SK-N-SH (cell line): ENCODE measurements at regions not wholly inside any gene's neighbourhood (a gene's known extent, or its start where the extent isn't known, plus 50 kb on each side); places are given as distances from the start of the nearest gene placed in this dataset.

Experiments used
- CTCF ChIA-PET: fragments of 300-600, 350-600 bp; formaldehyde crosslinking; extraction: SDS; loops from one replicate; lab custom pipeline; 2021; lab: Yijun Ruan, JAX
- POLR2A ChIA-PET: fragments of 350-600 bp; sonication (Branson Sonifier 250); formaldehyde crosslinking; extraction: SDS; loops from one replicate; lab custom pipeline; 2020; ENCODE audit warnings: antibody characterized with exemption, inconsistent platforms; lab: Yijun Ruan, JAX
- DNase-seq: peaks from one replicate; pipeline ENCODE4 v3.0.0; 2012
- H2AFZ ChIP-seq: fragments of 200-600 bp; sonication (generic); 2 replicates; pipeline ENCODE4 v1.8.1; 2016; ENCODE audit warnings: antibody characterized with exemption, mild to moderate bottlenecking, low read depth
- H3F3A ChIP-seq: fragments of 200-600 bp; sonication (generic); replicated peaks from 2 replicates; pipeline ENCODE3; 2016; ENCODE audit warnings: antibody characterized with exemption, mild to moderate bottlenecking; ENCODE audit not compliant: insufficient read depth
- H3K27ac ChIP-seq, 2 experiments: fragments of 200-500 bp in 1 of 2; fragments of 200-600 bp in 1 of 2; sonication (Bioruptor generic) in 1 of 2; sonication (generic), shearing (Covaris generic) in 1 of 2; 2 replicates each; pipeline versions ENCODE4 v1.5.1 to v1.6.1; 2014 to 2016; ENCODE audit warnings: low read depth in 2 of 2, inconsistent platforms in 1 of 2, low read length in 1 of 2, mild to moderate bottlenecking in 1 of 2, mixed read lengths in 1 of 2
- H3K27me3 ChIP-seq: fragments of 200-600 bp; sonication (generic), shearing (Covaris generic); 2 replicates; pipeline ENCODE4 v1.6.1; 2016; ENCODE audit warnings: mixed run types; ENCODE audit not compliant: insufficient read depth
- H3K36me3 ChIP-seq, 2 experiments: fragments of 200-500 bp in 1 of 2; fragments of 200-600 bp in 1 of 2; sonication (Bioruptor generic) in 1 of 2; sonication (generic) in 1 of 2; replicated peaks in 1 of 2; 2 replicates each; pipeline versions ENCODE3 to v1.5.1; 2014 to 2016; ENCODE audit warnings: low read length in 1 of 2, mild to moderate bottlenecking in 1 of 2; ENCODE audit not compliant: insufficient read depth in 2 of 2, control insufficient read depth in 1 of 2
- H3K4me1 ChIP-seq, 2 experiments: fragments of 200-500 bp in 1 of 2; fragments of 200-600 bp in 1 of 2; sonication (Bioruptor generic) in 1 of 2; sonication (generic), shearing (Covaris generic) in 1 of 2; 2 replicates each; pipeline versions ENCODE4 v1.5.1 to v1.6.1; 2014 to 2016; ENCODE audit warnings: low read depth in 1 of 2, low read length in 1 of 2, mixed run types in 1 of 2; ENCODE audit not compliant: insufficient read depth in 2 of 2, control insufficient read depth in 1 of 2
- H3K4me2 ChIP-seq: fragments of 200-600 bp; sonication (generic), shearing (Covaris generic); 2 replicates; pipeline ENCODE4 v1.6.1; 2017; ENCODE audit warnings: mixed run types
- H3K4me3 ChIP-seq, 2 experiments: fragments of 200-500 bp in 1 of 2; fragments of 200-600 bp in 1 of 2; sonication (Bioruptor generic) in 1 of 2; sonication (generic), shearing (Covaris generic) in 1 of 2; 2 replicates each; pipeline versions ENCODE4 v1.5.1 to v1.8.1; 2014 to 2016; ENCODE audit warnings: low read depth in 2 of 2, inconsistent platforms in 1 of 2, low read length in 1 of 2, mild to moderate bottlenecking in 1 of 2, mixed read lengths in 1 of 2, moderate library complexity in 1 of 2
- H3K79me2 ChIP-seq: fragments of 200-600 bp; sonication (generic); 2 replicates; pipeline ENCODE4 v1.8.1; 2017; ENCODE audit warnings: mild to moderate bottlenecking; ENCODE audit not compliant: insufficient read depth
- H3K9ac ChIP-seq: fragments of 200-600 bp; sonication (generic); 2 replicates; pipeline ENCODE4 v1.6.1; 2017; ENCODE audit warnings: mixed run types
- H3K9me2 ChIP-seq: fragments of 200-600 bp; sonication (generic); 2 replicates; pipeline ENCODE4 v1.6.1; 2017; ENCODE audit warnings: mixed run types
- H3K9me3 ChIP-seq: fragments of 200-600 bp; sonication (generic); 2 replicates; pipeline ENCODE4 v1.6.1; 2017; ENCODE audit warnings: mixed run types, mild to moderate bottlenecking, moderate library complexity
- H4K20me1 ChIP-seq: fragments of 200-600 bp; sonication (generic); 2 replicates; pipeline ENCODE4 v1.6.1; 2017; ENCODE audit warnings: mild to moderate bottlenecking, mixed run types; ENCODE audit not compliant: insufficient read depth
- CHD2 ChIP-seq: fragments of 150-350 bp; IDR thresholded peaks from 2 replicates; pipeline ENCODE4 v1.6.1; 2018; ENCODE audit warnings: low read length; ENCODE audit not compliant: partially characterized antibody
- ELF1 ChIP-seq: IDR thresholded peaks from 2 replicates; pipeline ENCODE4 v1.4.0; 2012
- EZH2phosphoT487 ChIP-seq: fragments of 200-600 bp; sonication (generic); IDR thresholded peaks from 2 replicates; pipeline ENCODE4 v1.6.1; 2017; ENCODE audit warnings: low read depth, mixed run types, mild to moderate bottlenecking, antibody characterized with exemption, moderate library complexity, borderline replicate concordance
- FOSL2 ChIP-seq: IDR thresholded peaks from 2 replicates; pipeline ENCODE4 v1.4.0; 2012; ENCODE audit warnings: low read depth, mild to moderate bottlenecking, moderate library complexity, borderline replicate concordance
- GATA2 ChIP-seq: sonication (generic); formaldehyde crosslinking; IDR thresholded peaks from 2 replicates; pipeline ENCODE4 v1.5.0; 2020; ENCODE audit warnings: mild to moderate bottlenecking, missing genetic modification reagents
- JUND ChIP-seq: IDR thresholded peaks from 2 replicates; pipeline ENCODE4 v1.4.0; 2012
- MEF2A ChIP-seq: IDR thresholded peaks from 2 replicates; pipeline ENCODE4 v1.4.0; 2012; ENCODE audit warnings: low read depth, borderline replicate concordance
- MXI1 ChIP-seq: IDR thresholded peaks from 2 replicates; pipeline ENCODE4 v1.6.1; 2012; ENCODE audit warnings: mild to moderate bottlenecking, low read depth, low read length, improper control_type of control experiment
- NRF1 ChIP-seq: IDR thresholded peaks from 2 replicates; pipeline ENCODE4 v1.6.1; 2012; ENCODE audit warnings: low read depth, mild to moderate bottlenecking, low read length
- RCOR1 ChIP-seq: fragments of 150-350 bp; IDR thresholded peaks from 2 replicates; pipeline ENCODE4 v1.6.1; 2017; ENCODE audit warnings: antibody characterized with exemption, low read length
- RFX5 ChIP-seq: IDR thresholded peaks from 2 replicates; pipeline ENCODE4 v1.6.1; 2012; ENCODE audit warnings: mild to moderate bottlenecking, improper control_type of control experiment, low read length
- SMC3 ChIP-seq: IDR thresholded peaks from 2 replicates; pipeline ENCODE4 v1.6.1; 2012; ENCODE audit warnings: low read depth, low read length, improper control_type of control experiment
- TCF12 ChIP-seq: IDR thresholded peaks from 2 replicates; pipeline ENCODE4 v1.4.0; 2012
- WGBS: methylation state at CpG from one replicate; pipeline ENCODE4 v1.1.6; 2017; ENCODE audit warnings: low lambda C conversion rate; 5-methylcytosine and 5-hydroxymethylcytosine counted together
- TF ChIP-seq, protein P1 (sequence below): fragments of 200-600 bp; sonication (generic); IDR thresholded peaks from 2 replicates; pipeline ENCODE4 v1.6.1; 2017; ENCODE audit warnings: antibody characterized with exemption, mild to moderate bottlenecking, moderate library complexity
- TF ChIP-seq, protein P2 (sequence below): IDR thresholded peaks from 2 replicates; pipeline ENCODE4 v1.6.1; 2012; ENCODE audit warnings: mild to moderate bottlenecking, low read depth, low read length, moderate library complexity
- TF ChIP-seq, protein P3 (sequence below): fragments of 150-350 bp; IDR thresholded peaks from 2 replicates; pipeline ENCODE4 v1.6.1; 2017; ENCODE audit warnings: antibody characterized with exemption, low read length, low read depth, borderline replicate concordance
- TF ChIP-seq, protein P4 (sequence below): IDR thresholded peaks from 2 replicates; pipeline ENCODE4 v1.4.0; 2012; ENCODE audit warnings: low read depth, borderline replicate concordance
- TF ChIP-seq, protein P5 (sequence below): IDR thresholded peaks from 2 replicates; pipeline ENCODE4 v1.4.0; 2012; ENCODE audit warnings: low read depth

DNA sequence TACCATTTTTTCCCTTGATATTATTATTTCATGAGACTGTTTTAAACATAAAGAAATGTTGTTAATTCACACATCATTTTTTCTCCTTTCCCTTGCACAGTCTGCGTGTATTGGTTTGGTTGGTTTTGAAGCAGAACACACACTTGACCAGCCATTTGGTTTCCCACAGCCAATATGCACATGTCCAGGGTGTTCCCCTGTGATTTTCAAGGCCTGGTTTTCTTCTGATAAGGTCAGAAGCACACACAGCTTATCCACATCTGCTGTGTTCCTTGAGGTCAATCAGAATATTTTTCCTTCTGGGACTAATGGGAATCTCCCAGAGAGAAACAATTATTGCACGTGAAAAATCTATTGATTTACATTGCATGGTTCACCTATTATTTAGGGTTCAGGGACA, 103.2 kb upstream of the EFEMP1 start:
- CTCF ChIA-PET, result no interaction called here
- no peaks in the 10 kb centered on the region for H3K9me3 ChIP-seq
- TF ChIP-seq, protein P1, sequence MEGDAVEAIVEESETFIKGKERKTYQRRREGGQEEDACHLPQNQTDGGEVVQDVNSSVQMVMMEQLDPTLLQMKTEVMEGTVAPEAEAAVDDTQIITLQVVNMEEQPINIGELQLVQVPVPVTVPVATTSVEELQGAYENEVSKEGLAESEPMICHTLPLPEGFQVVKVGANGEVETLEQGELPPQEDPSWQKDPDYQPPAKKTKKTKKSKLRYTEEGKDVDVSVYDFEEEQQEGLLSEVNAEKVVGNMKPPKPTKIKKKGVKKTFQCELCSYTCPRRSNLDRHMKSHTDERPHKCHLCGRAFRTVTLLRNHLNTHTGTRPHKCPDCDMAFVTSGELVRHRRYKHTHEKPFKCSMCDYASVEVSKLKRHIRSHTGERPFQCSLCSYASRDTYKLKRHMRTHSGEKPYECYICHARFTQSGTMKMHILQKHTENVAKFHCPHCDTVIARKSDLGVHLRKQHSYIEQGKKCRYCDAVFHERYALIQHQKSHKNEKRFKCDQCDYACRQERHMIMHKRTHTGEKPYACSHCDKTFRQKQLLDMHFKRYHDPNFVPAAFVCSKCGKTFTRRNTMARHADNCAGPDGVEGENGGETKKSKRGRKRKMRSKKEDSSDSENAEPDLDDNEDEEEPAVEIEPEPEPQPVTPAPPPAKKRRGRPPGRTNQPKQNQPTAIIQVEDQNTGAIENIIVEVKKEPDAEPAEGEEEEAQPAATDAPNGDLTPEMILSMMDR, result no peak
- no peak for TF ChIP-seq CHD2
- no peak for TF ChIP-seq SMC3
- TF ChIP-seq, protein P2, sequence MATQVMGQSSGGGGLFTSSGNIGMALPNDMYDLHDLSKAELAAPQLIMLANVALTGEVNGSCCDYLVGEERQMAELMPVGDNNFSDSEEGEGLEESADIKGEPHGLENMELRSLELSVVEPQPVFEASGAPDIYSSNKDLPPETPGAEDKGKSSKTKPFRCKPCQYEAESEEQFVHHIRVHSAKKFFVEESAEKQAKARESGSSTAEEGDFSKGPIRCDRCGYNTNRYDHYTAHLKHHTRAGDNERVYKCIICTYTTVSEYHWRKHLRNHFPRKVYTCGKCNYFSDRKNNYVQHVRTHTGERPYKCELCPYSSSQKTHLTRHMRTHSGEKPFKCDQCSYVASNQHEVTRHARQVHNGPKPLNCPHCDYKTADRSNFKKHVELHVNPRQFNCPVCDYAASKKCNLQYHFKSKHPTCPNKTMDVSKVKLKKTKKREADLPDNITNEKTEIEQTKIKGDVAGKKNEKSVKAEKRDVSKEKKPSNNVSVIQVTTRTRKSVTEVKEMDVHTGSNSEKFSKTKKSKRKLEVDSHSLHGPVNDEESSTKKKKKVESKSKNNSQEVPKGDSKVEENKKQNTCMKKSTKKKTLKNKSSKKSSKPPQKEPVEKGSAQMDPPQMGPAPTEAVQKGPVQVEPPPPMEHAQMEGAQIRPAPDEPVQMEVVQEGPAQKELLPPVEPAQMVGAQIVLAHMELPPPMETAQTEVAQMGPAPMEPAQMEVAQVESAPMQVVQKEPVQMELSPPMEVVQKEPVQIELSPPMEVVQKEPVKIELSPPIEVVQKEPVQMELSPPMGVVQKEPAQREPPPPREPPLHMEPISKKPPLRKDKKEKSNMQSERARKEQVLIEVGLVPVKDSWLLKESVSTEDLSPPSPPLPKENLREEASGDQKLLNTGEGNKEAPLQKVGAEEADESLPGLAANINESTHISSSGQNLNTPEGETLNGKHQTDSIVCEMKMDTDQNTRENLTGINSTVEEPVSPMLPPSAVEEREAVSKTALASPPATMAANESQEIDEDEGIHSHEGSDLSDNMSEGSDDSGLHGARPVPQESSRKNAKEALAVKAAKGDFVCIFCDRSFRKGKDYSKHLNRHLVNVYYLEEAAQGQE, result no peak
- TF ChIP-seq EZH2phosphoT487, result no peak
- no peak for TF ChIP-seq MXI1
- TF ChIP-seq, all 33 proteins: peak for 0
- Histone ChIP-seq H3K27me3 (no peaks in the 10 kb centered on the region), H3K4me3 (no peak overlapping the region), H2AFZ (no peak overlapping the region), H3K27ac (no peak overlapping the region), H3K9ac (no peak overlapping the region), H3K4me1 (no peaks in the 10 kb centered on the region), H3F3A (no peaks in the 10 kb centered on the region), H3K79me2 (no peaks in the 10 kb centered on the region), H3K36me3 (no peaks in the 10 kb centered on the region), H4K20me1 (no peaks in the 10 kb centered on the region), H3K4me2 (no peak overlapping the region), H3K9me2 (no peaks in the 10 kb centered on the region)
- 76% methylated on average over 2 of the region's 2 CpGs for WGBS
- POLR2A ChIA-PET, result no interaction called here
- no peak for DNase-seq

DNA sequence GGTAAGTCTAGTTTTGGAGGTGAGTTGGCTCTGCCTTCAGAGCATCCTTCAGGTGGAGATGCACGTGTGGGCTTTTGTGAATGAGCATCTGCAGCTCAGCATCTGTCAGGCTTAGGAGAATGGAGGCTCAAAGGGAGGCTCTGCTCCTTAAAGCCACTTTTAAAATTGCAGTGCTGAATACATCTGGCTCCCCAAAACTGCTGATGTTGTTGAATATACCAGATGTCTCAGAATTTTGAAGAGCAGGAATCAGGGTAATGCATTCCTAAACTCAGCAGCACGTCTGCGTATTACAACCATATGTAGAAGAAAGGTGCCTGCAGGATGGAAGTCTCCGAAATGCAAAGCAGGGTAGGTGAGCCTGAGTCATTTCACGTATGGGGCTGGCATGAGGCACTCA, 106.5 kb upstream of the EFEMP1 start:
- H2AFZ ChIP-seq, result no peak overlapping the region
- no peak overlapping the region for H3K4me2 ChIP-seq
- H3K79me2 ChIP-seq, result no peaks in the 10 kb centered on the region
- no peaks in the 10 kb centered on the region for H3K9me3 ChIP-seq
- H3K9ac ChIP-seq, result no peak overlapping the region
- H3K36me3 ChIP-seq, result no peaks in the 10 kb centered on the region
- 49% methylated on average over 5 of the region's 5 CpGs for WGBS
- H4K20me1 ChIP-seq, result no peaks in the 10 kb centered on the region
- H3K9me2 ChIP-seq, result no peaks in the 10 kb centered on the region
- no peaks in the 10 kb centered on the region for H3K4me1 ChIP-seq
- no peaks in the 10 kb centered on the region for H3F3A ChIP-seq
- no peak overlapping the region for H3K4me3 ChIP-seq
- DNase-seq, result no peak
- POLR2A ChIA-PET, result no interaction called here
- H3K27me3 ChIP-seq, result no peaks in the 10 kb centered on the region
- H3K27ac ChIP-seq, result no peak overlapping the region
- CTCF ChIA-PET, result no interaction called here
- TF ChIP-seq, protein P1, result no peak
- TF ChIP-seq TCF12 (no peak), RFX5 (no peak), ELF1 (no peak), CHD2 (no peak), RCOR1 (no peak), MEF2A (no peak), JUND (no peak), GATA2 (CRISPR knock-in tag) (no peak), FOSL2 (no peak), NRF1 (no peak)
- TF ChIP-seq, protein P3, sequence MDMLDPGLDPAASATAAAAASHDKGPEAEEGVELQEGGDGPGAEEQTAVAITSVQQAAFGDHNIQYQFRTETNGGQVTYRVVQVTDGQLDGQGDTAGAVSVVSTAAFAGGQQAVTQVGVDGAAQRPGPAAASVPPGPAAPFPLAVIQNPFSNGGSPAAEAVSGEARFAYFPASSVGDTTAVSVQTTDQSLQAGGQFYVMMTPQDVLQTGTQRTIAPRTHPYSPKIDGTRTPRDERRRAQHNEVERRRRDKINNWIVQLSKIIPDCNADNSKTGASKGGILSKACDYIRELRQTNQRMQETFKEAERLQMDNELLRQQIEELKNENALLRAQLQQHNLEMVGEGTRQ, result no peak
- TF ChIP-seq, protein P4, sequence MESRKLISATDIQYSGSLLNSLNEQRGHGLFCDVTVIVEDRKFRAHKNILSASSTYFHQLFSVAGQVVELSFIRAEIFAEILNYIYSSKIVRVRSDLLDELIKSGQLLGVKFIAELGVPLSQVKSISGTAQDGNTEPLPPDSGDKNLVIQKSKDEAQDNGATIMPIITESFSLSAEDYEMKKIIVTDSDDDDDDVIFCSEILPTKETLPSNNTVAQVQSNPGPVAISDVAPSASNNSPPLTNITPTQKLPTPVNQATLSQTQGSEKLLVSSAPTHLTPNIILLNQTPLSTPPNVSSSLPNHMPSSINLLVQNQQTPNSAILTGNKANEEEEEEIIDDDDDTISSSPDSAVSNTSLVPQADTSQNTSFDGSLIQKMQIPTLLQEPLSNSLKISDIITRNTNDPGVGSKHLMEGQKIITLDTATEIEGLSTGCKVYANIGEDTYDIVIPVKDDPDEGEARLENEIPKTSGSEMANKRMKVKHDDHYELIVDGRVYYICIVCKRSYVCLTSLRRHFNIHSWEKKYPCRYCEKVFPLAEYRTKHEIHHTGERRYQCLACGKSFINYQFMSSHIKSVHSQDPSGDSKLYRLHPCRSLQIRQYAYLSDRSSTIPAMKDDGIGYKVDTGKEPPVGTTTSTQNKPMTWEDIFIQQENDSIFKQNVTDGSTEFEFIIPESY, result no peak
- TF ChIP-seq, protein P5, sequence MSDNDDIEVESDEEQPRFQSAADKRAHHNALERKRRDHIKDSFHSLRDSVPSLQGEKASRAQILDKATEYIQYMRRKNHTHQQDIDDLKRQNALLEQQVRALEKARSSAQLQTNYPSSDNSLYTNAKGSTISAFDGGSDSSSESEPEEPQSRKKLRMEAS, result no peak
